Nucleus accumbens (tissue), 56 donors: ENCODE measurements at regions not wholly inside any gene's neighbourhood (a gene's known extent, or its start where the extent isn't known, plus 50 kb on each side); places are given as distances from the start of the nearest gene placed in this dataset.

Experiments used
- DNase-seq, 56 donors: peaks; one replicate each; lab custom pipeline; 2025; lab: John Stamatoyannopoulos, UW

- DNase-seq, result no peak
Measured at GRCh38 chr3:146865175-146865755, 260.1 kb upstream of the PLSCR5 start.

GRCh38 chr3:146861262-146861661 lies 256.1 kb upstream of the PLSCR5 start:
- no peak for DNase-seq

- no peak for DNase-seq
Measured at GRCh38 chr3:146854523-146854922, 249.4 kb upstream of the PLSCR5 start.

- DNase-seq, result no peak
Measured at GRCh38 chr3:146851665-146852064, 246.5 kb upstream of the PLSCR5 start.

- DNase-seq, result no peak
Measured at GRCh38 chr3:146845361-146845760, 240.2 kb upstream of the PLSCR5 start.

GRCh38 chr3:146843476-146843875 lies 238.3 kb upstream of the PLSCR5 start:
- no peak for DNase-seq

- DNase-seq, result no peak
Measured at GRCh38 chr3:146839727-146840375, 234.7 kb upstream of the PLSCR5 start.

GRCh38 chr3:146838221-146838620 lies 233.1 kb upstream of the PLSCR5 start:
- no peak for DNase-seq

- no peak for DNase-seq
Measured at GRCh38 chr3:146834917-146835316, 229.8 kb upstream of the PLSCR5 start.

GRCh38 chr3:146832857-146833458 lies 227.8 kb upstream of the PLSCR5 start:
- DNase-seq, result no peak

GRCh38 chr3:146831659-146832058 lies 226.5 kb upstream of the PLSCR5 start:
- no peak for DNase-seq

- DNase-seq, result no peak
Measured at GRCh38 chr3:146830231-146830630, 225.1 kb upstream of the PLSCR5 start.

- no peak for DNase-seq
Measured at GRCh38 chr3:146827836-146828235, 222.7 kb upstream of the PLSCR5 start.

GRCh38 chr3:146823622-146824021 lies 218.5 kb upstream of the PLSCR5 start:
- DNase-seq, result no peak

- no peak for DNase-seq
Measured at GRCh38 chr3:146818866-146819265, 213.7 kb upstream of the PLSCR5 start.

- DNase-seq, result no peak
Measured at GRCh38 chr3:146818301-146818700, 213.2 kb upstream of the PLSCR5 start.

- DNase-seq, result no peak
Measured at GRCh38 chr3:146817704-146818103, 212.6 kb upstream of the PLSCR5 start.

GRCh38 chr3:146814601-146815315 lies 209.6 kb upstream of the PLSCR5 start:
- DNase-seq, result no peak

GRCh38 chr3:146813496-146813895 lies 208.3 kb upstream of the PLSCR5 start:
- no peak for DNase-seq

- no peak for DNase-seq
Measured at GRCh38 chr3:146803745-146804144, 198.6 kb upstream of the PLSCR5 start.

- DNase-seq, result no peak
Measured at GRCh38 chr3:146801492-146801891, 196.3 kb upstream of the PLSCR5 start.

GRCh38 chr3:146800484-146800883 lies 195.3 kb upstream of the PLSCR5 start:
- DNase-seq, result no peak
